Peyer's patch (tissue), 4 donors: ENCODE measurements at regions not wholly inside any gene's neighbourhood (a gene's known extent, or its start where the extent isn't known, plus 50 kb on each side); places are given as distances from the start of the nearest gene placed in this dataset.

Experiments used
- CTCF ChIP-seq, 6 experiments: fragments of 450-650 bp in 4 of 6; fragments of 200-600 bp in 2 of 6; sonication (generic) in 1 of 6; IDR thresholded peaks; one replicate each; pipeline ENCODE4 v1.5.1; 2017 to 2019; ENCODE audit warnings: antibody characterized with exemption in 6 of 6, mild to moderate bottlenecking in 3 of 6, moderate library complexity in 1 of 6
- POLR2A ChIP-seq, 2 donors: fragments of 450-650 bp; IDR thresholded peaks; one replicate each; pipeline ENCODE4 v1.5.1; 2017; ENCODE audit warnings: antibody characterized with exemption in 2 of 2, mild to moderate bottlenecking in 2 of 2, moderate library complexity in 2 of 2

GRCh38 chr3:1600700-1601418, 497.8 kb upstream of the CNTN4 start:
- TF ChIP-seq CTCF (IDR thresholded peaks at IDR 0.05), result no peak
- TF ChIP-seq POLR2A (IDR thresholded peaks at IDR 0.05), result no peak
